Stimulated activated naive B cell treated with anti-CD40 and anti-IgM and Interleukin-4, amounts not matched to agents 10 μg/mL and 1 μg/mL and 100 μg/mL, for 72 hours (primary cell): ENCODE measurements at regions not wholly inside any gene's neighbourhood (a gene's known extent, or its start where the extent isn't known, plus 50 kb on each side); places are given as distances from the start of the nearest gene placed in this dataset.
"Not testable (repeated sequence)": the region's sequence is repeated elsewhere in the genome, so short reads cannot be mapped to it uniquely, and the experiment has no call there.

Experiments
- ATAC-seq, 2 donors: fragments of 150-1000 bp; cut with Tn5 transposase; replicated peaks; 2 replicates each; pipeline ENCODE4 v1.10.0; 2021; ENCODE audit warnings: moderate library complexity in 1 of 2
- DNase-seq: peaks from one replicate; pipeline ENCODE4 v3.0.0; 2021
- H3K27ac Mint-ChIP-seq: one replicate; pipeline ENCODE4 v1.8.0; 2022; ENCODE audit warnings: mild to moderate bottlenecking, mixed read lengths
- H3K27me3 Mint-ChIP-seq, 2 donors: one replicate each; pipeline ENCODE4 v1.8.0; 2022; ENCODE audit warnings: mixed read lengths in 2 of 2
- H3K36me3 Mint-ChIP-seq, 2 donors: one replicate each; pipeline ENCODE4 v1.8.0; 2022; ENCODE audit warnings: mixed read lengths in 2 of 2, mild to moderate bottlenecking in 1 of 2
- H3K4me1 Mint-ChIP-seq, 2 donors: one replicate each; pipeline ENCODE4 v1.8.0; 2022; ENCODE audit warnings: mixed read lengths in 2 of 2, mild to moderate bottlenecking in 1 of 2
- H3K4me3 Mint-ChIP-seq, 2 donors: one replicate each; pipeline ENCODE4 v1.8.0; 2022; ENCODE audit warnings: mild to moderate bottlenecking in 2 of 2, mixed read lengths in 2 of 2, moderate library complexity in 1 of 2
- H3K9me3 Mint-ChIP-seq, 2 donors: one replicate each; pipeline ENCODE4 v1.8.0; 2022; ENCODE audit warnings: mixed read lengths in 2 of 2, mild to moderate bottlenecking in 1 of 2

DNA sequence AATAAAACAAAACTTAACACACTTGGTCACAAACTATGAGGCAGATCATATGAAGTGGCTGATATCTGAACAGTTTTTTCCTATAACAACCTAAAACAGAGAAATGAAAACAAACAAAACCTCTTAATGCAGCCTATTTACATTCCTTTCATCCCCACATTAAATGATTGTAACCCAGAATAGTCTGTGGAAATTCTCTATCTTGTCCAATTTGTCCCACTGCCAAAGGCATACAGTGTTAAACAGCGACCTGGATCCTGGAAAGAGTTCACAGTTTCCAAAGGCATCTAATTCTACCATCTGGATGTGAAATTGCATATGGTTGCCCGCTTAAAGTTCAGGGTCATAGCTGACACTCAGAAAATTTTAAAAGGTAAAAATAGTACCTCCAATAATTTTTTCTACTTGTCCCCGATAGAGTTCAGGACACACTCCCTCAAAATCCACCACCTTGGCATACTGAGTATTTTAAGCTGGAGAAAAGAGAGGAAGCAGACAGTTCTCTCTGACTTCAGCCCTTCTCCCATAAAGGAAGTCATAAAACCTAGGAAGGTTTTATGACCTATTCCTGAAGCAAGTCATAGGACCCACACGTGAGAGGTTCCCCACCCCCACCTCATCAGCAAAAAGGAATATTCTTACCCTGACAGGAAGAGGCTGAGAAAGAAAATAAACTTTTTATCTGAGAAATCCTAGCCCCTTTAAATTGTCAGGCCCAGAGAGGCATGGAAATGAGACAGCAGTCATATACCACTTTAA is 270.2 kb downstream of the PAPSS1 start:
- ATAC-seq (no peak), DNase-seq (no peak)
- peaks cover 4 to 10% of the 10 kb centered on the region in 2 donors for H3K9me3 Mint-ChIP-seq
- peaks cover 0 to 5% of the 10 kb centered on the region in 2 donors for H3K27me3 Mint-ChIP-seq
- no peak overlapping the region for H3K4me3 Mint-ChIP-seq
- no peaks in the 10 kb centered on the region for H3K4me1 Mint-ChIP-seq
- no peak overlapping the region for H3K27ac Mint-ChIP-seq
- no peaks in the 10 kb centered on the region for H3K36me3 Mint-ChIP-seq

DNA sequence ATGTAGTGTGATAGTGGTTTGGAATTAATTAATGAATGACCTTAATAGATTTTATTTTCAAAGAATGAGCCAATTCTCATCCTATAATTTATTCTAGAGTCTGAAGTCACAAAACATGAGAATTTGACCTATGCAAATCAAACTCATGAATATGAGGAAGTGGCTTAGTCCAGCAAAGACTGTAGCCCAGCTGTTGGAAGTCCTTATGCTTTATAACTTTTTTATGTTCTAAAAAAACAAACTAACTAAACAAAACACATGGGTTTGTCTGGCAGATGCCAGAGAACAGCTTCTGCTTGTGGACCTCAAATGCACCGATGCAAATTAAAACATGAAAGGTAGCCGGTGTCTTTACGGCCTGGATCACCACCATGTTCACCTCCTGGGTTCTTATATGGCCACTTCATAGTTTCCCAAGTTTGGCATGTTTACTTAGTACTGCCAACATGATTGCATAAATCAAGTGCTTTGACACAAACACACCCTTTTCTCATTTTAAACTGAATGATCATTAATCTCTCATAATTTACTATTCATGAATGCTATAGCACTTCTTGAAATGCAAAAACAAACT is 277.4 kb downstream of the PAPSS1 start:
- H3K4me3 Mint-ChIP-seq, result no peak overlapping the region
- no peak for ATAC-seq
- H3K27ac Mint-ChIP-seq, result no peak overlapping the region
- H3K9me3 Mint-ChIP-seq, result peaks cover 5 to 10% of the 10 kb centered on the region in 2 donors
- DNase-seq, result no peak
- no peaks in the 10 kb centered on the region for H3K4me1 Mint-ChIP-seq
- peaks cover 0 to 5% of the 10 kb centered on the region in 2 donors for H3K27me3 Mint-ChIP-seq
- no peaks in the 10 kb centered on the region for H3K36me3 Mint-ChIP-seq

DNA sequence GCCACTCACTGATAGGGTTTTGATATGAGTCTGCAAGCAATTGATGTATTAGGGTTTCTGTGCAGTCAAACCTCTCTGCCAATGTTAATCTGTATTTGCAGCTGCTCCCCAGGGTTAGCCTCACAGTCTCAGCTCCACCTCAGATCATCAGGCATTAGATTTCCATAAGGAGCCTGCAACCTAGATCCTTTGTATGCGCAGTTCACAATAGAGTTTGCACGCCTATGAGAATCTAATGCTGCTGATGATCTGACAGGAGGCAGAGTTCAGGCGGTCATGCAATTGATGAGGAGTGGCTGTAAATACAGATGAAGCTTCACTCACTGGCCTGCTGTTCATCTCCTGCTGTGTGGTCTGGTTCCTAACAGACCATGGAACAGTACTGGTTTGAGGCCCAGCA is 280.6 kb downstream of the PAPSS1 start:
- no peak overlapping the region for H3K4me3 Mint-ChIP-seq

DNA sequence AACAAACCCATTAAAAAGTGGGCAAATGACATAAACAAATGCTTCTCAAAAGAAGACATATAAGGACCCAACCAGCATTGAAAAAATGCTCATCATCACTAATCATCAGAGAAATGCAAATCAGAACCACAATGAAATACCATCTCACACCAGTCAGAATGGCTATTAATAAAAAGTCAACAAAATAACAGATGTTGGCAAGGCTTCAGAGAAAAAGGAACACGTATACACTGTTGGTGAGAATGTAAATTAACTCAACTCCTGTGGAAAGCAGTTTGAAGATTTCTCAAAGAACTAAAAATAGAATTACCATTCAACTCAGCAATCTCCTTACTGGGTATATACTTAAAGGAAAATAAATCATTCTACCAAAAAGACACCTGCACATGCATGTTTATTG is 283.6 kb downstream of the PAPSS1 start:
- not testable (repeated sequence) for H3K36me3 Mint-ChIP-seq

More for the DNA sequence above, 280.6 kb downstream of the PAPSS1 start:
- no peak for ATAC-seq
- H3K4me1 Mint-ChIP-seq, result no peaks in the 10 kb centered on the region
- H3K36me3 Mint-ChIP-seq, result no peaks in the 10 kb centered on the region
- no peak for DNase-seq
- no peaks in the 10 kb centered on the region for H3K27me3 Mint-ChIP-seq
- no peak overlapping the region for H3K27ac Mint-ChIP-seq
- H3K9me3 Mint-ChIP-seq, result peaks cover 3% of the 10 kb centered on the region in 2 donors

DNA sequence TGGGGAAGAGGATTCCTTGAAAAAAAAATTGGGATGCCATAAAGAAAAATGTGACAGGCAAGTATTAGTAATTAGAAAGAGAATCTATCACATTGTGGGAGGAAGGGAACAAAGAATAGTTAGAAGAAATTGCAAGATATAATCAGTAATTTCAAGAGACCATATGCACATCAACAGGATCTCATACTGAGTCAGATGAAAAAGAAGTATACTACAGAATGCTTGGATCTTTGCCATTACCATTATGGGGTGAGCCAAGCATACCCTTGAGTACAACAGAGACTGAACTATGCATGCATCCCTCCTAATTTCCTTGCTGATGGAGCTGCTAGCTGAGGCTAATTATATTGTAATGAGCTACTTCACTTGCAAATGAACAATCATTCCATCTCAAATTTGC is 287.6 kb downstream of the PAPSS1 start:
- no peaks in the 10 kb centered on the region for H3K27me3 Mint-ChIP-seq
- H3K36me3 Mint-ChIP-seq, result no peaks in the 10 kb centered on the region
- DNase-seq (no peak), ATAC-seq (no peak)
- no peaks in the 10 kb centered on the region for H3K4me1 Mint-ChIP-seq
- no peak overlapping the region for H3K4me3 Mint-ChIP-seq
- no peak overlapping the region for H3K27ac Mint-ChIP-seq
- peaks cover 1 to 3% of the 10 kb centered on the region in 2 donors for H3K9me3 Mint-ChIP-seq

More for the DNA sequence above, 283.6 kb downstream of the PAPSS1 start:
- H3K4me3 Mint-ChIP-seq, ATAC-seq, DNase-seq, H3K27ac Mint-ChIP-seq, H3K9me3 Mint-ChIP-seq, H3K27me3 Mint-ChIP-seq, H3K4me1 Mint-ChIP-seq: not testable (repeated sequence)

DNA sequence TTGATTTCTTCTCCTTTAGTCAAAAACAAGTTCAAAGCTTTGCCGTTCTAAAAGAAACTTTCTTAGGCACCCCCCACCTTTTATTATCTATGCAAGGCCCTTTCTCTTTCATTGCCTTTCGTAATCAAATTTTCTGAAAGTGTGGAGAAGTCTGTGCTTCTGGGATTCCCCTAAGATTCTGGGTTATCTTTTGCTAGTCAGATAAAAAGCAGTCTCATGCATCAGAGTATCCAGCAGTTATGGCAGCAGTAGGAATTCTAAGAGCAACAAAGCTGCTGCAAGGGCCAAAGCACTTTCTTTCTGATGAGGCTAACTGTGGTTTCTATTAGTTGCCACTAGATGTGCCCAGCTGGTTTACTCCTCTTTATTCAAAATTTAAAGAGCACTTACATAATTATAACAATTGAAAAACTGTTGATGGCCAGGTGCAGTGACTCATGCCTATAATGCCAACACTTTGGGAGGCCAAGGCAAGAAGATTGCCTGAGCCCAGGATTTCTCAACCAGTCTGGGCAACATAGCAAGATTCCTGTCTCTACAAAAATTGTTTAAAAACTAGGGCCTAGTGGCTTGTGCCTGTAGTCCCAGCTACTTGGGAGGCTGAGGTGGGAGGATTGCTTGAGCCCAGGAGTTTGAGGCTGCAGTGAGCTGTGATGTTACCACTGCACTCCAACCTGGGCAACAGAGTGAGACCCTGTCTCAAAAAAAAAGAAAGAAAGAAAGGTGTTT is 296.2 kb downstream of the PAPSS1 start:
- no peaks in the 10 kb centered on the region for H3K36me3 Mint-ChIP-seq
- H3K4me3 Mint-ChIP-seq, result no peak overlapping the region
- peaks cover 0 to 4% of the 10 kb centered on the region in 2 donors for H3K9me3 Mint-ChIP-seq
- ATAC-seq, result no peak
- DNase-seq, result no peak
- no peaks in the 10 kb centered on the region for H3K27me3 Mint-ChIP-seq
- no peaks in the 10 kb centered on the region for H3K4me1 Mint-ChIP-seq
- no peak overlapping the region for H3K27ac Mint-ChIP-seq

DNA sequence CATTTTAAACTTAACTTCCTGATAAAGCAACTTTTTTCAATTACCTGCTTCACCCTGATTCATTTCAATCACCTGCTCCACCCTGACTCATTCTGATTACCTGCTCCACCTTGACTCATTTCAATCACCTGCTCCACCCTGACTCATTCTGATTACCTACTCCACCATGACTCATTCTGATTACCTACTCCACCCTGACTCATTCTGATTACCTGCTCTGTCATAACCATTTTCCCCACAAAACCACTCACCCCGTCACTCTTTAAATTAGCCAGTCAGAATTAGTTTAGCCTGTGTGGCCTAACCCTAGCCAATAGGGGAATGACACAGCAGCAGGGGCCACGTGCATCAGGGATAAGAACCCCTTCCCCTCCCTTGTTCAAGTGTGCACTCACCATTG is 300.5 kb downstream of the PAPSS1 start:
- not testable (repeated sequence) for ATAC-seq, H3K36me3 Mint-ChIP-seq, H3K4me1 Mint-ChIP-seq, H3K27me3 Mint-ChIP-seq, H3K9me3 Mint-ChIP-seq, DNase-seq, H3K27ac Mint-ChIP-seq, H3K4me3 Mint-ChIP-seq

DNA sequence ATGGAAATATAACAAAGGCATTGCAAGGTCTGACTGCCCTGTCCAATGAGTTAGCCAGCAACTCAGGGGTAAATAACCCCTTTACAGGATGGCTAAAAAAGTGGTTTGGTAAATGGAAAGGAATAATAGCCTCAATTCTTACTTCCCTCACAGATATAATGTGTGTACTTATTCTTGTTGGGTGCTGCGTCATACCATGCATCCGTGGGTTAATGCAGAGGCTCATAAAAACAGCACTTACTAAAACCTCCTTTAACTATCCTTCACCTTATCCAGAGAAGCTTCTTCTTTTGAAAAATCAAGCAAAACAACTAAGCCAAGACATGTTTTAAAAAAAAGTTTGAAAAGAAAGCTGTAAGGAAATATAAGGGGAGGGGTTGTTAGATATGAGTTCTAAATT is 301.0 kb downstream of the PAPSS1 start:
- Mint-ChIP-seq H3K36me3 (no peaks in the 10 kb centered on the region), H3K27me3 (no peaks in the 10 kb centered on the region), H3K9me3 (peaks cover 0 to 7% of the 10 kb centered on the region in 2 donors), H3K27ac (no peak overlapping the region), H3K4me3 (no peak overlapping the region), H3K4me1 (no peaks in the 10 kb centered on the region)
- ATAC-seq, result no peak
- no peak for DNase-seq

DNA sequence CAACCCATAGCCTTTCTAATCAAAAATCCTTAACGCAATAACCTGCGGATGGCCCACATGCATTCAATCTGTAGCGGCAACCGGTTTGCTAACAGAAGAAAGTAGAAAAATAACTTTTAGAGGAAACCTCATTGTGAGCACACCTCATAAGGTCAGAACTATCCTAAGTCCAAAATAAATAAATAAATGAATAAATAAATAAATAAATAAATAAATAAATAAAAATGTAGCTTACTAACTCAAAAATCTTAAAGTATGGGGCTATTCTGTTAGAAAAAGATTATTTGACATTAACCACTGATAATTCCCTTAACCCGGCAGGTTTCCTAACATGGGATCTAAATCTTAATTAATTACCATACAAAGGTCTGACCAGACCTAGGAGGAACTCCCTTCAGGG is 304.5 kb downstream of the PAPSS1 start:
- H3K27me3 Mint-ChIP-seq, H3K4me1 Mint-ChIP-seq, H3K27ac Mint-ChIP-seq, ATAC-seq, DNase-seq, H3K36me3 Mint-ChIP-seq, H3K4me3 Mint-ChIP-seq: not testable (repeated sequence)
- H3K9me3 Mint-ChIP-seq, result peaks cover 8 to 18% of the 10 kb centered on the region in 2 donors

DNA sequence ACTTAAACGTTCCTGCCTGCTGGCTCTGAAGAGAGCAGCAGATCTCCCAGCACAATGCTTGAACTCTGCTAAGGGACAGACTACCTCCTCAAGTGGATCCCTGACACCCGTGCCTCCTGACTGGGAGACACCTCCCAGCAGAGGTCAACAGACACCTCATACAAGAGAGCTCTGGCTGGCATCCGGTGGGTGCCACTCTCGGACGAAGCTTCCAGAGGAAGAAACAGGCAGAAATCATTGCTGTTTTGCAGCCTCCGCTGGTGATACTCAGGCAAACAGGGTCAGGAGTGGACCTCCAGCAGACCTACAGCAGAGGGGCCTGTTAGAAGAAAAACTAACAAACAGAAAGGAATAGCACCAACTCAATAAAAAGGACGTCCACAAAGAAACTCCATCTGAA is 310.2 kb downstream of the PAPSS1 start:
- H3K9me3 Mint-ChIP-seq, result peaks cover 12 to 23% of the 10 kb centered on the region in 2 donors
- H3K27me3 Mint-ChIP-seq, H3K36me3 Mint-ChIP-seq, H3K4me3 Mint-ChIP-seq, DNase-seq, H3K4me1 Mint-ChIP-seq, ATAC-seq, H3K27ac Mint-ChIP-seq: not testable (repeated sequence)

DNA sequence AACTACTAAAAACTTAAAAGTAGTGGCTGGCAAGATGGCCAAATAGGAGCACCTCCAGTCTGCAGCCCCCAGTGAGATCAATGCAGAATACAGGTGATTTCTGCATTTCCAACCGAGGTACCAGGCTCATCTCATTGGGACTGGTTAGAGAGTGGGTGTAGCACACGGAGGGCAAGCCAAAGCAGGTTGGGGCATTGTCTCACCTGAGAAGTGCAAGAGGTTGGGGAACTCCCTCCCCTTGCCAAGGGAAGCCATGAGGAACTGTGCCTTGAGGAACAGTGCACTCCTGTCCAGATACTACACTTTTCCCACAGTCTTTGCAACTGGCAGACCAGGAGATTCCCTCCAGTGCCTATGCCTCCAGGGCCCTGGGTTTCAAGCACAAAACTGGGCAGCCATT is 311.1 kb downstream of the PAPSS1 start:
- Mint-ChIP-seq H3K9me3 (peaks cover 12 to 19% of the 10 kb centered on the region in 2 donors), H3K36me3 (no peaks in the 10 kb centered on the region), H3K4me3 (no peak overlapping the region), H3K4me1 (no peaks in the 10 kb centered on the region), H3K27me3 (peaks cover 0 to 6% of the 10 kb centered on the region in 2 donors), H3K27ac (no peak overlapping the region)
- ATAC-seq, result no peak
- DNase-seq, result no peak

DNA sequence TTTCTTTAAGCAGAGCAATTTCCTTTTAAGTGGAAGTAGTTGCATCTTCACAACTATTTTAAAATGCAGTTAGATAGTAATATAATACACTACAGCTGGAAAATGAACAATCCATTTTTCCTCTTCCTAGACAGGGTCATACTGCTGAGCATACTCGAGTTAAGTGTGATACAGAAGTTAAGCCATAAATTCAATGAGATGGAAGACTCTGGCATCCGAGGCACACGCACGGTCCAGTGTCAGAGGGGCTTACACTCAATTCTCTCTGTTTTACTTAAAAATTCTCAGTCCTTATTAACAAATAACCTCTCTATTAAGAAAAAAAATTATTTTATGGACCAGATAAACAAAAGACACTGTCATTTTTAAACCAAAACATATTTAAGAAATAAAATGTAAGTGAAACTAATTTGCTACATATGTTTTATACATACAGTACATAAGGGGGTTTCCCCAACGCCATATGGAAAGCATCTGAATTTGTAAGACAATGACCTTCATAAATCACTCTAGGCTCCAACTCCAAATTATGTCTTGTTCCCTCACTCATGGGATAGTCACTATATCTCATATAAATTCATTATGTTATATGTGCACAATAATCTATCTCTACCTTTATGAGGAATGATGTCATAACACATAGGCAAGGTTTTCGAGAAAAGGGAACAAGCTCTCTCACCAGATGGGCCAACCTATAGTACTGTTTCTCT is 315.3 kb downstream of the PAPSS1 start:
- ATAC-seq, result no peak
- Mint-ChIP-seq H3K36me3 (no peaks in the 10 kb centered on the region), H3K27me3 (peaks cover 0 to 6% of the 10 kb centered on the region in 2 donors), H3K9me3 (peaks cover 0 to 4% of the 10 kb centered on the region in 2 donors), H3K4me3 (no peak overlapping the region), H3K27ac (no peak overlapping the region), H3K4me1 (no peaks in the 10 kb centered on the region)
- DNase-seq, result no peak

DNA sequence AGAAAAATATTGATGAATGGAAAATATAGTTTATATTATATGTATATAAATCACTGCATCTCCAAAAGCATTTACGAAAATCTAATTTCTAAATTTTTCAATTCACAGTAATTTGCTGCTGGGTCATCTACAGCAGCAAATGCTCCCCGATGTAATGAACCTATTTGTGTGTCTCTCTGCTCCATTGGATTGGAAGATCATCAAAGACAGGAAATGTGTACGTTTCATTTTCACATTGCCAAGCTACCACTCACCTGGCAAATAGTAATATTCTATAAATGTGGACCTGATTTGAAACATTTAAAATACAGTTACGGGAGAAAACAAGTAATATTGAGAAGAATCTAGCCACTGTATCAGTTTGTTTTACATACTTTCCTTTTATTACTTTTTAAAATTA is 317.7 kb downstream of the PAPSS1 start:
- DNase-seq, result no peak
- ATAC-seq, result no peak
- no peaks in the 10 kb centered on the region for H3K4me1 Mint-ChIP-seq
- H3K27me3 Mint-ChIP-seq, result peaks cover 0 to 6% of the 10 kb centered on the region in 2 donors
- no peaks in the 10 kb centered on the region for H3K9me3 Mint-ChIP-seq
- H3K27ac Mint-ChIP-seq, result no peak overlapping the region
- H3K36me3 Mint-ChIP-seq, result no peaks in the 10 kb centered on the region
- H3K4me3 Mint-ChIP-seq, result no peak overlapping the region

DNA sequence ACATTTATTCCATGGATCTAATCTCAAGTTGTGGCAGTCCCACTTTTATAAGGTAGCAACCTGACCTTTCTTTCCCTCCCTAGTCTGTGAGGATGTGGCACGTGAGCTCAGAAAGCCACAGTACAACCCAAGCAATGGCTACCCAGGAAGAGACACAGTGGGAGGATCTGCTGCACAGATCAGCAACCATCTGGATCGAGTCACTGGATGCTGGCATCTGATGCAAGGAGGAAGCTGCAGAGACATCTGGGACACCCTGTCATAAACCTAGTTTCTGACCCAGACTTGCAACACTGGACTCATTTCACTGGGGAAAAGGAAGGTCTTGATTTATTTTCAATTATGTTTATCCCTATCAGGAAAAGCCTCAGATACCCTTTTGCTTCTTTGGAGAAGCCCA is 327.1 kb downstream of the PAPSS1 start:
- H3K27ac Mint-ChIP-seq, result no peak overlapping the region
- no peak for ATAC-seq
- DNase-seq, result no peak
- no peaks in the 10 kb centered on the region for H3K36me3 Mint-ChIP-seq
- H3K27me3 Mint-ChIP-seq, result peaks cover 0 to 3% of the 10 kb centered on the region in 2 donors
- peaks cover 0 to 4% of the 10 kb centered on the region in 2 donors for H3K9me3 Mint-ChIP-seq
- no peak overlapping the region for H3K4me3 Mint-ChIP-seq
- H3K4me1 Mint-ChIP-seq, result no peaks in the 10 kb centered on the region
